ENCODE measurements at regions not wholly inside any gene's neighbourhood (a gene's known extent, or its start where the extent isn't known, plus 50 kb on each side); places are given as distances from the start of the nearest gene placed in this dataset.

DNA sequence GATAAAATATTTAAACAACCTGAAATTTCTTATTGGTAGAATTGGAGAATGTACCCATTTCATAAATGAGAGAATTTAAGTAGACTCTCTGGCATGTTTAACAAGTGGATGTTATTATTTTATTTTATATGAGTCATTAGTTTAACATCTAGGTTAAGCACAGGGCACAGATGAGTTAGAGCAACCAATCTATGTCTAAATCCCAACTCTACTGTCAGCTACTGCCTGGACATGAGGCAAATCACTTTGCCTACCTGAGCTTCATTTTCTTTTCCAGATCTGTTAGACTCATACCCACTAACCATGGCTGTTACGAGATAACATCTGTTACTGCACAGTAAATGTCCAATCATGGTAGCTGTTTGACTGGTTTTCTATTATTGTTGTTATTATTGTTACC is 251.1 kb downstream of the INHBA start:
- TF ChIP-seq, protein P1, sequence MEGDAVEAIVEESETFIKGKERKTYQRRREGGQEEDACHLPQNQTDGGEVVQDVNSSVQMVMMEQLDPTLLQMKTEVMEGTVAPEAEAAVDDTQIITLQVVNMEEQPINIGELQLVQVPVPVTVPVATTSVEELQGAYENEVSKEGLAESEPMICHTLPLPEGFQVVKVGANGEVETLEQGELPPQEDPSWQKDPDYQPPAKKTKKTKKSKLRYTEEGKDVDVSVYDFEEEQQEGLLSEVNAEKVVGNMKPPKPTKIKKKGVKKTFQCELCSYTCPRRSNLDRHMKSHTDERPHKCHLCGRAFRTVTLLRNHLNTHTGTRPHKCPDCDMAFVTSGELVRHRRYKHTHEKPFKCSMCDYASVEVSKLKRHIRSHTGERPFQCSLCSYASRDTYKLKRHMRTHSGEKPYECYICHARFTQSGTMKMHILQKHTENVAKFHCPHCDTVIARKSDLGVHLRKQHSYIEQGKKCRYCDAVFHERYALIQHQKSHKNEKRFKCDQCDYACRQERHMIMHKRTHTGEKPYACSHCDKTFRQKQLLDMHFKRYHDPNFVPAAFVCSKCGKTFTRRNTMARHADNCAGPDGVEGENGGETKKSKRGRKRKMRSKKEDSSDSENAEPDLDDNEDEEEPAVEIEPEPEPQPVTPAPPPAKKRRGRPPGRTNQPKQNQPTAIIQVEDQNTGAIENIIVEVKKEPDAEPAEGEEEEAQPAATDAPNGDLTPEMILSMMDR (IDR thresholded peaks at IDR 0.05), result no peak
- H3K9me3 Mint-ChIP-seq (ENCODE audit: low read depth), result no peaks in the 10 kb centered on the region
- H3K36me3 Mint-ChIP-seq (ENCODE audit: low read depth), result no peaks in the 10 kb centered on the region
- H3K27ac Mint-ChIP-seq (ENCODE audit: unreplicated experiment), result no peak overlapping the region
- no peaks in the 10 kb centered on the region for H3K27me3 Mint-ChIP-seq (ENCODE audit: low read depth)
- peaks cover 16% of the 10 kb centered on the region for H3K4me1 Mint-ChIP-seq (ENCODE audit: low read depth)
- H3K4me3 Mint-ChIP-seq (ENCODE audit: unreplicated experiment), result no peak overlapping the region
- DNase-seq (ENCODE audit: low spot score), result no peak

DNA sequence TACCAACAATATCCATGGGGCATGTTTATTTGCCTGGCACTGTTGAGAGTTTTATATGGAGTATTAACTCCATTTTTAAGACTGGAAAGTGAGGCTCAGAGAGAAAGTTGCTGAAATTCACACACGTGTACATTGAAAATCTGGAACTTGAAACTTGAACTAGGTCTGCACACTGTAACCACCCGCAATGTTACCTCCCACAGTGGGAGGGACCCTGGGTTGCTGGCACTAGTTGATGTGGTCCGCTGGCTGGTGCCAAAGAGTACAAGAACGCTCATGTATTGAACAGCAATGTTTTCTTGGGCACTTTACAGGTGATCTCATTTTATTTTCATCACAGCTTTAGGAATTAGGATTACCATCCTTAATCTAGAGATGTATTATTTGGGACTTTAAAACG is 253.2 kb downstream of the INHBA start:
- peaks cover 22% of the 10 kb centered on the region for H3K4me1 Mint-ChIP-seq (ENCODE audit: low read depth)
- DNase-seq (ENCODE audit: low spot score), result no peak
- TF ChIP-seq, protein P1 (IDR thresholded peaks at IDR 0.05), result no peak
- H3K36me3 Mint-ChIP-seq (ENCODE audit: low read depth), result no peaks in the 10 kb centered on the region
- no peaks in the 10 kb centered on the region for H3K9me3 Mint-ChIP-seq (ENCODE audit: low read depth)
- no peak overlapping the region for H3K4me3 Mint-ChIP-seq (ENCODE audit: unreplicated experiment)
- no peaks in the 10 kb centered on the region for H3K27me3 Mint-ChIP-seq (ENCODE audit: low read depth)
- H3K27ac Mint-ChIP-seq (ENCODE audit: unreplicated experiment), result no peak overlapping the region

DNA sequence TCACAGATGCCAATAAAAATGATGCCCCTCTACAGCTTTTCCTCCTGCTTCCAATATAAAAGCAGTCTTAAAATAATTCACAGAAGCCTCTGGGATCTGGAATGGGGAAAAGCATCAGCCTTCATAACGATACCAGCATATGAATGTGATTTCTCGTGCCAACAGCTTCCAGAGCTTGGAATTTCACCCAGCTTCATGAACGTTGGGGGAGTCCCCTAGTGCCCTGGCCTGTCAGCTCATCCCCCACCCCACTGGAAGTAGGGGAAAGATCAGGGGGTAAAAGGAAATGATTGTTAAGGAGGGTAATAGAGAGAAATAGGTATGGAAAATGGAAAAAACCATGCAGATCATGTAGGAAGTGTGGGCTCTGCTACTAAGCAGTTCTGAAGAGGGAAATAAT is 253.6 kb downstream of the INHBA start:
- no peak for DNase-seq (ENCODE audit: low spot score)
- H3K27me3 Mint-ChIP-seq (ENCODE audit: low read depth), result no peaks in the 10 kb centered on the region
- H3K9me3 Mint-ChIP-seq (ENCODE audit: low read depth), result no peaks in the 10 kb centered on the region
- H3K4me1 Mint-ChIP-seq (ENCODE audit: low read depth), result peaks cover 22% of the 10 kb centered on the region
- H3K36me3 Mint-ChIP-seq (ENCODE audit: low read depth), result no peaks in the 10 kb centered on the region
- TF ChIP-seq, protein P1 (IDR thresholded peaks at IDR 0.05), result no peak
- H3K4me3 Mint-ChIP-seq (ENCODE audit: unreplicated experiment), result no peak overlapping the region
- no peak overlapping the region for H3K27ac Mint-ChIP-seq (ENCODE audit: unreplicated experiment)

DNA sequence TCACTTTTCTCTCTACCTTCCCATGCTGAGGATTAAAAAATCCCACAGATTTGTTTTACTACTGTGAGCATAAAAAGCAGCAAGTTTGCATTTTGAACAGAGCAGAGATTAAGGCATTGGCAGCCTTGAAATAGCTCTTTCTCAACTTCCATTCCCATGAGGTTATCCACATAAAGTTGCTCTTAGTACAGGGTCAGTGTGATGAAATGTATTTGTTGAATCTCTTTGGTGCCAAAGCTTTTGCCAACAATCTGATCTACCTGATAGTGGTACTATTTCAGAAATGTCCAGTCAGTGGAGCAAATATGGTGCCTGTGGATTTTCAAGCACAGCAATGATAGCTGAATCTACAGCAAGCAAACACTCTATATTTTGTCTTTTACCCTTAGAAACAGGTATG is 254.8 kb downstream of the INHBA start:
- no peaks in the 10 kb centered on the region for H3K9me3 Mint-ChIP-seq (ENCODE audit: low read depth)
- no peak for DNase-seq (ENCODE audit: low spot score)
- TF ChIP-seq, protein P1 (IDR thresholded peaks at IDR 0.05), result no peak
- no peaks in the 10 kb centered on the region for H3K27me3 Mint-ChIP-seq (ENCODE audit: low read depth)
- H3K27ac Mint-ChIP-seq (ENCODE audit: unreplicated experiment), result peak overlapping the region; percentile 20
- peaks cover 22% of the 10 kb centered on the region for H3K4me1 Mint-ChIP-seq (ENCODE audit: low read depth)
- no peak overlapping the region for H3K4me3 Mint-ChIP-seq (ENCODE audit: unreplicated experiment)
- H3K36me3 Mint-ChIP-seq (ENCODE audit: low read depth), result no peaks in the 10 kb centered on the region

DNA sequence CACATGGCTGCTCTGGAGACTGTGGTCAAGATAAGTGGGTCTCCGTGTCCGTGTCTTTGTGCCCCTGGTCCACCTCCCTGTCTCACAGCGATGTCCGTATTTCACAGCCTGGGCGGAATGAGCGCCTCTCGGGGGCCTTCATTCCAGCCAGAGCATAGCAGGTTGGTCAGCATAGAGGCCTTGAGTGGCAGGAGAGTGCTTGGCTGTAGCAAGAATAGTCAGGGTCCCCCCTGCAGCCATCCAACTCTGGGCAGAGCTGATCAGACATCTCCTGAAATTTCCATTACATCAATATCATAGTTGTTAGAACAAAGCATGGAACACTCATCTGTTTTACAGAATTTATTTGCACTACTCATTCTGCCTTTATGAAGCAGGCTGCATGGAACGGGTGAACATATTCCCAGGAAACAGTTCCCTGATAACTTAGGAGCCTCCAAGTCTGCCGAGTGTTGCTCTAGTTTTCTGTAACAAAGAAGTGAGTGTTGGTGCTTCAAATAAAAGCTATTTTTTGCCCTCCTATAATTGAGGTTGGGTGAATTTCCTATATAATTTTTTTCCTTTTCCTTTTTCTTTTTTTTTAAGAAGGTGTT is 255.3 kb downstream of the INHBA start:
- DNase-seq (ENCODE audit: low spot score), result no peak
- Mint-ChIP-seq H3K36me3 (ENCODE audit: low read depth) (no peaks in the 10 kb centered on the region), H3K27ac (ENCODE audit: unreplicated experiment) (peak overlapping the region; percentile 20), H3K9me3 (ENCODE audit: low read depth) (no peaks in the 10 kb centered on the region), H3K4me1 (ENCODE audit: low read depth) (peaks cover 22% of the 10 kb centered on the region), H3K27me3 (ENCODE audit: low read depth) (no peaks in the 10 kb centered on the region), H3K4me3 (ENCODE audit: unreplicated experiment) (no peak overlapping the region)
- TF ChIP-seq, protein P1 (IDR thresholded peaks at IDR 0.05), result no peak
